NCI-H524 (cell line): ENCODE measurements at regions not wholly inside any gene's neighbourhood (a gene's known extent, or its start where the extent isn't known, plus 50 kb on each side); places are given as distances from the start of the nearest gene placed in this dataset.
"Not testable (repeated sequence)": the region's sequence is repeated elsewhere in the genome, so short reads cannot be mapped to it uniquely, and the experiment has no call there.

Source experiments
- DNase-seq, 2 experiments: peaks; one replicate each; lab custom pipeline; 2025; lab: John Stamatoyannopoulos, UW

- DNase-seq: not testable (repeated sequence)
These were observed 388.3 kb downstream of the IRS2 start for GRCh38 chr13:109398071-109398470.

DNA sequence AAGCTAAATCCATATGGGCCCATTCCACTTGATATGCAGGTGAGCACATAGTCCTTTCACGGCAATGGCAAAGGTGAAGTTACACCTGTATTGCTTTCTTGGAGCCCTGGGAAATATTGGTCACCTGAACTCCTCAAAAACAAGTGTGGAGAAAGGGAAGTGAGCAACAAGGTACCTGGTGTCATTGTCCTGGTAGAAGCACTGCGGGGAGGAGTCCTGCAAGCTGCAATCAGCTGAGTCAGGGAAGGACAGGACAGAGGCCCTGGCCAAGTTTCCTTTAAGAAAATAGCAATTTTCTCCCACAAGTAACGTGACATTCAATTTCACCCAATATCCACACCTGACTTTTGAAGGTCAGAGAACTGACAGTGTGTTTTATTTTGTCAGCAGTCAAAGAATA, 389.1 kb downstream of the IRS2 start:
- no peak for DNase-seq

DNA sequence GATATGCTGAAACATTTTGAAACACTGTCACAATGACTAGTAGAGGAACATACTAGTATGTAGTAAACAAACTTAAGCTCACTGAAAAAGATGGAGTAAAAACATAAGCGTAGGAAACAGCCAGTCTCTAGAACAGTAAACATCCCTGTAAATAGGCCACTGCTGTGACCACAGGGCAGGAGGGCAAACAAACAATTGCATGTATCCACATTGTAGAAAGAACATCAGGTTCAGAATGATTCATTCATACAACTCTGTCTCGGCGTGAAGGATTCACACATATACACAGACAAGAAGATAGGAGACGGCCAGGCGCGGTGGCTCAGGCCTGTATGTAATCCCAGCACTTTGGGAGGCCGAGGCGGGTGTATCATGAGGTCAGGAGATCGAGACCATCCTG, 390.1 kb downstream of the IRS2 start:
- DNase-seq: no peak

- DNase-seq: no peak
These were observed 391.4 kb downstream of the IRS2 start for GRCh38 chr13:109395014-109395413.

DNA sequence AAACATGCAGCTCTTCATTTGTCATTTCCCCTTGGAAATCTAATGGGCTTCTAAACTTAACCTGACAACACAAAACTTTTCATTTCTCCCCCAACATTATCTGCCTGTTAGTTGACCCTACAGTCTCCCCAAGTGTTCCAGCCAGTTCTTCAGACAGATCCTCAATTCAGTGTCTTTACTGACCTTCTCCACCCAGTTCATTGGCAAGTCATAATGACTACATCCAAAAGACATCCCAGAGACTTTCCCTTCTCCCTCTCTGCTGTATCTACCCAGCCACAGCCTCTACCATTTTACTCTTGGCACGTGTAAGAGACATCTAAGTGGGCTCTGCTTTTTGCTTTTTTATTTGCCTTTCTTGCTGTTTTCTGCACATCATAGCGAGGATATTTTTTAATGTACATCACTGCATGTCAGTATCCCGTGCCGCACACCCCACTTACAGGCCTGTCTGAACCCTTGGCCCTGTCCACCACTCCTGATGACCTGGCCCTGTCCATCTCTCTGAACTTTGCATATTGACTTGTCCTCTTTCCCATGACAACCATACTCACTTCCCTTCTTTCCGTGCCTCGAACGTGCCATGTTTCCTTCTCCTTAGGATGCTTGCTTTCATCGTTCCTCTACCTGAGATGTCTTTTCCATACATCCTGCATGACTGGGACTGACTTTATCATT, 391.9 kb downstream of the IRS2 start:
- no peak for DNase-seq

GRCh38 chr13:109393045-109393444, 393.3 kb downstream of the IRS2 start:
- no peak for DNase-seq

DNA sequence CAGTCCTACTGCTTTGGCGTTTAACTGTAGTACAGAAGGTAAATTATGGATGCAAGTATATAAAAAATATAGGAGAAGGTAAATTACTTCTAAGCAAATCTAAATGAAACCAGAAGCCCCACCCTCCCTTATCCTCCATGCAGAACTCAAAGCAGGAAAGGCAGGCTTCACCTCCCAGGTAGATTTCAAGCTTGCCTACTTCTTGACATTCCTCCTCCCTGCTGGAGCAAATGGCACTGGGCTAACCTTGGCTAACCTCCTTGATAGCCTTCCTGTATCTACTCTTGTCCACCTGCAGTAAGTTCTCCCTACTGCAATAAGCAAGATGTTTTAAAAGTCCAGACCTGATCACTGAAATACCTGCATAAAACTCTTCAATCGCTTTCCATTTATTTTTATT, 396.0 kb downstream of the IRS2 start:
- DNase-seq: no peak

- no peak for DNase-seq
These were observed 396.5 kb downstream of the IRS2 start for GRCh38 chr13:109389892-109390345.

DNA sequence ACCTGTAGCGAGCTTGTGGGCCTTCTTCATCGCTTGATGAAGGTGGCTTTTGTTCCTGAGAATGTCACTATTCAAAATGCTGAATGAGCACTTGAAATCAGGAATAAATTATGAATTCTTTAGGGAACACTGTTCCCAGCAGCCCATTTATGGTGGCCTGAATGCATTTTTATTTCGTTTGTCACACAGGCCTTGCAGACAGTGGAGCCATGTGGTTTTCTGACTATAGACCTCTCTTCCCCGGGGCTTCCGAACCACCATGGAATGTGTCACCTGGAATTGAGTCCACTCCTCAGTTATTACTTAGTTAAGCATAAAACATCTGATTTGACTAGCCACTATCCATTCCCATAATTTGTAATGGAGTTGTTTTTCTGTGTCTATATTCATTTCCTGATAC, 396.9 kb downstream of the IRS2 start:
- DNase-seq: no peak

GRCh38 chr13:109387471-109387870, 398.9 kb downstream of the IRS2 start:
- DNase-seq: no peak

GRCh38 chr13:109385242-109385560, 401.2 kb downstream of the IRS2 start:
- no peak for DNase-seq

GRCh38 chr13:109384491-109385241, 401.7 kb downstream of the IRS2 start:
- no peak for DNase-seq

- DNase-seq: no peak
These were observed 402.7 kb downstream of the IRS2 start for GRCh38 chr13:109383683-109384082.

- DNase-seq: no peak
These were observed 404.7 kb downstream of the IRS2 start for GRCh38 chr13:109381546-109382180.

DNA sequence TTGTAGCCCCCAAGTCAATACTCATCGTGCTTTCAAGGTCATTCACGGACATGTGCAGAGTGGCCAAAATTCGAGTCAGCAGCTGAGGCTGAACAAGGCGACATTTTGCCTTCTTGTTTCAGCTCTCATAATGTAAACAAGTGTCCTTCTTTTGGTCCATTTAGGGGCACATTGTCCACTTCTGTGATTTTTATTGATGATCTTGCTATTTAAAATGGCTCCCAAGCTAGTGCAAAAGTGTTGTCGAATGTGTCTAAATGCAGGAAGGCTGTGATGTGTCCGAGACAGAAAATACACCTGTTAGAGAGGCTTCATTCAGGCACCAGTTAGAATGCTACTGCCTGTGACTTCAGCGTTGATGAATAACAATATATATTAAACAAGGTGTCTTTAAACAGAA, 405.9 kb downstream of the IRS2 start:
- DNase-seq: no peak

DNA sequence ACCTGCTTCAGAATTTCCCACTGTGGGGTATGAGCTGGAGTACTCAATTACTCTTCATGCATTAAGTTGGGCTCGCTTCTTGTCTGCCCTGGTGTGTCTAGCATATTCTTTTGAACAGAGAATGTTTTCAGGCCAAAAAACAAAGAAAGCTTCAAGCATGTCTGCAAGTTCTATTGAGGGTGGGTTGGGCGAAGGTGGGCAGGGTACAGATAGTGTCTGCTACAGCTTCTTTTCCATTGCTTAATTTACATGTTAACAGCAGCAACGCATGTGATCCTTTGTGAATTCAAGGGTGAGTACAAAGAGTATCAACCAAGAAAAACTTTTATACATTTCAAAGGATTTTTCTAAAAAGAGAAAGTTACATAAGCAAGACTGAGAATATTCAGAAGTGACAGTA, 406.5 kb downstream of the IRS2 start:
- no peak for DNase-seq

- DNase-seq: no peak
These were observed 409.4 kb downstream of the IRS2 start for GRCh38 chr13:109376936-109377335.

GRCh38 chr13:109374609-109375200, 411.7 kb downstream of the IRS2 start:
- DNase-seq: peak in 1 of 2 experiments; percentile 38

DNA sequence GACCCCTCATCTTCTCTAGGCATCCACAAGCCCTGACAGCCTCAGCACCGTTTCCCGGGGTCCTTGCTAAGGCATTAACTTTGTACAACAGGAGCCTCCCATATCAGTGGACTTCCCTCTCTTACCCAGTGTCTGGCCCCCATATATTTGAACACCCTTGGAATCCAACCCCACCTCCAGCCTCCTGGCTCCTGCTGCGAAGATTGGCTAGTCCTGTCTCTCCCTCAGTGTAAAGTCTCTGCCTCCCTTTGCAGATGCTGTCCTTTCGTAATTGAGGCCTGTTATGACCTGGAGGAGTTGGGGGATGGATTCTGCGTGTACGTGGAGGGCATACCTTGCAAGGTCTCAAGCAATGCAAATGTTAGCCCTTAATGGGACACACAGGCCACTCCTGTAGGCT, 413.7 kb downstream of the IRS2 start:
- no peak for DNase-seq

DNA sequence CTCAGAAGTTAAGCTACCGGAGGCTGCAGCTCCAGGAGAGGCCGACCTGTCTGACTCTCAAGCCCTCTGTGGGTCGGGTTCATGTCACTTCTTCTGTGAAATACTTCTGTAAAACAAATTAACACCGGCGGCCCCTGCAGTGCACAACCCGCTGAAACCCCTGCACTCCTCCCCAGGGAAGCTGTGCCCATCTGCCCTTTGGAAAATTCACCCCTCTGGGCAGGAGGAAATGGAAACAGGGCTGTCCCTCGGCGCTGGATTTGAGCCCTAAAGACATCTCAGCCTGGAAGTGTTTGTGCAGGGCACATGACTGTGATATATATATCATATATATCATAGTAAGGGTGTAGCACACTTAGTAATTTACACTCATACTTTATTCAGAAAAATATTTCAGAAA, 415.3 kb downstream of the IRS2 start:
- no peak for DNase-seq

GRCh38 chr13:109370496-109370895, 415.9 kb downstream of the IRS2 start:
- DNase-seq: no peak

DNA sequence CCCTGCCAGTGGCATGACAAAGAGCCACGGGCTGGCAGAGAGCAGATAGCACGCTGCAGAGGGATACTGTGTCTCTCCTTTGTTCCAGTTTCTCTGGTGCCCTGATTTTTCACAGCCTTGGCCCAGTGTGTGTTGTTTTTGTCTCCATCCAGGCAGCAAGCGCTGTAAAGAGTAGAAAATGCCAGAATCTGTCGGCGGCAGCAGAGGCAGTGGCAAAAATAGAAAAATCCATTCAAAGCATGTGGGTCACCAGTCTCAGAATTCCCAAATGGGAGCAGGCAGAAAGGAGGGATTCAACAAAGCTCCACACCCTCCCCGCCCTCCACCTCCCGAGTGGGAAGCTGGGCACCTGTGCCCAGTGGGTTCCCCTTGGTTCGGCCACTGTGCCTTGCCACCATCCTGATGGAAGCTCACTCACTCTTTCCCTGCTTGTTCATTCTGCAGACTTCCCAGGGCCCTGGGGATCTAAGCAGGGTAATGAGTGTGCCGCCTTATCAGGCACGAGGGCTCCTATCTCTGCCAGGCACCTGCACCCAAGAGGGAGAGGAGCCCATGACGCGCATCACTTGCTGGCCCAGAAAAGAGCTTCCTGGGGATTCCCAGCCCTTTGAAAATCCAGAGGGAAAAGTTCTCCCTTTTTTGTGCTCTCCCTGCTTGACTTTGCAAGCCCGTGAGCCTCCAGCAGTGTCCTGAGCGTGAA, 416.9 kb downstream of the IRS2 start:
- no peak for DNase-seq
